ENCODE measurements at regions not wholly inside any gene's neighbourhood (a gene's known extent, or its start where the extent isn't known, plus 50 kb on each side); places are given as distances from the start of the nearest gene placed in this dataset.

- 76 to 95% methylated on average over 4 of the region's 4 CpGs for WGBS, 2 donors
- intact Hi-C loops (cut with DNase I; ENCODE audit: low total_unique reads) = no loop called here
- no peak for TF ChIP-seq POLR2A (IDR thresholded peaks at IDR 0.05)
- TF ChIP-seq, protein P1, sequence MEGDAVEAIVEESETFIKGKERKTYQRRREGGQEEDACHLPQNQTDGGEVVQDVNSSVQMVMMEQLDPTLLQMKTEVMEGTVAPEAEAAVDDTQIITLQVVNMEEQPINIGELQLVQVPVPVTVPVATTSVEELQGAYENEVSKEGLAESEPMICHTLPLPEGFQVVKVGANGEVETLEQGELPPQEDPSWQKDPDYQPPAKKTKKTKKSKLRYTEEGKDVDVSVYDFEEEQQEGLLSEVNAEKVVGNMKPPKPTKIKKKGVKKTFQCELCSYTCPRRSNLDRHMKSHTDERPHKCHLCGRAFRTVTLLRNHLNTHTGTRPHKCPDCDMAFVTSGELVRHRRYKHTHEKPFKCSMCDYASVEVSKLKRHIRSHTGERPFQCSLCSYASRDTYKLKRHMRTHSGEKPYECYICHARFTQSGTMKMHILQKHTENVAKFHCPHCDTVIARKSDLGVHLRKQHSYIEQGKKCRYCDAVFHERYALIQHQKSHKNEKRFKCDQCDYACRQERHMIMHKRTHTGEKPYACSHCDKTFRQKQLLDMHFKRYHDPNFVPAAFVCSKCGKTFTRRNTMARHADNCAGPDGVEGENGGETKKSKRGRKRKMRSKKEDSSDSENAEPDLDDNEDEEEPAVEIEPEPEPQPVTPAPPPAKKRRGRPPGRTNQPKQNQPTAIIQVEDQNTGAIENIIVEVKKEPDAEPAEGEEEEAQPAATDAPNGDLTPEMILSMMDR (IDR thresholded peaks at IDR 0.05) = no peak
- no peak for DNase-seq (ENCODE audit: low spot score in 2 of 2)
- H3K4me3 ChIP-seq (ENCODE audit: low read depth, poor library complexity, severe bottlenecking) = no peak overlapping the region
These were observed 136.7 kb upstream of the PPARGC1A start for GRCh38 chr4:24026596-24026995.

GRCh38 chr4:24024605-24025004, 134.8 kb upstream of the PPARGC1A start:
- WGBS, 2 donors = 87 to 89% methylated on average over 4 of the region's 4 CpGs

DNA sequence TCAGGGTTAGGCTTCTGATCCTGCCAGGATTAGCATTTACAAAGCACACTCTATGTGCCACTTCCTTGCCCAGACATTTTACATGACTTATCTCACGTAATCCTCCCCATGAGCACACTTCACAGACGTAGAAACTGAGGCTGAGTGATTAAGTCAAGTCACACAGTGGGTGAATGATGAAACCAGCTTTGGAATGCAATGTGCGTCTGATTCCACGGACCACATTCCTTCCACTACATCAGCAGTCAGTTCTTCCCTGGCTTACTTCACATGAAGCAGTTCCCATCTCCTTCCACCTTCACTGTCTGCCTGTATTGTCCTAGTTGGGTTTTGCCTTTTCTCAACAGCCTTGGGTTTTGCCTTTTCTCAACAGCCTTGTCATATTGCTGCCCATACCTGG, 134.3 kb upstream of the PPARGC1A start:
- TF ChIP-seq POLR2A (IDR thresholded peaks at IDR 0.05) = no peak
- TF ChIP-seq, protein P1 (IDR thresholded peaks at IDR 0.05) = no peak
- intact Hi-C loops (cut with DNase I; ENCODE audit: low total_unique reads) = no loop called here
- H3K4me3 ChIP-seq (ENCODE audit: low read depth, poor library complexity, severe bottlenecking) = no peak overlapping the region
- WGBS, 2 donors = 64 to 74% methylated on average over 4 of the region's 4 CpGs
- no peak for DNase-seq (ENCODE audit: low spot score in 2 of 2)

More at GRCh38 chr4:24024605-24025004, 134.8 kb upstream of the PPARGC1A start:
- TF ChIP-seq, protein P1 (IDR thresholded peaks at IDR 0.05) = no peak
- TF ChIP-seq POLR2A (IDR thresholded peaks at IDR 0.05) = no peak
- DNase-seq (ENCODE audit: low spot score in 2 of 2) = no peak
- H3K4me3 ChIP-seq (ENCODE audit: low read depth, poor library complexity, severe bottlenecking) = no peak overlapping the region
- intact Hi-C loops (cut with DNase I; ENCODE audit: low total_unique reads) = no loop called here

- TF ChIP-seq, protein P1 (IDR thresholded peaks at IDR 0.05) = no peak
- no peak for TF ChIP-seq POLR2A (IDR thresholded peaks at IDR 0.05)
- no peak for DNase-seq (ENCODE audit: low spot score in 2 of 2)
- 81 to 82% methylated on average over 1 of the region's 1 CpG for WGBS, 2 donors
- intact Hi-C loops (cut with DNase I; ENCODE audit: low total_unique reads) = no loop called here
- H3K4me3 ChIP-seq (ENCODE audit: low read depth, poor library complexity, severe bottlenecking) = no peak overlapping the region
These were observed 125.9 kb upstream of the PPARGC1A start for GRCh38 chr4:24015782-24016181.

DNA sequence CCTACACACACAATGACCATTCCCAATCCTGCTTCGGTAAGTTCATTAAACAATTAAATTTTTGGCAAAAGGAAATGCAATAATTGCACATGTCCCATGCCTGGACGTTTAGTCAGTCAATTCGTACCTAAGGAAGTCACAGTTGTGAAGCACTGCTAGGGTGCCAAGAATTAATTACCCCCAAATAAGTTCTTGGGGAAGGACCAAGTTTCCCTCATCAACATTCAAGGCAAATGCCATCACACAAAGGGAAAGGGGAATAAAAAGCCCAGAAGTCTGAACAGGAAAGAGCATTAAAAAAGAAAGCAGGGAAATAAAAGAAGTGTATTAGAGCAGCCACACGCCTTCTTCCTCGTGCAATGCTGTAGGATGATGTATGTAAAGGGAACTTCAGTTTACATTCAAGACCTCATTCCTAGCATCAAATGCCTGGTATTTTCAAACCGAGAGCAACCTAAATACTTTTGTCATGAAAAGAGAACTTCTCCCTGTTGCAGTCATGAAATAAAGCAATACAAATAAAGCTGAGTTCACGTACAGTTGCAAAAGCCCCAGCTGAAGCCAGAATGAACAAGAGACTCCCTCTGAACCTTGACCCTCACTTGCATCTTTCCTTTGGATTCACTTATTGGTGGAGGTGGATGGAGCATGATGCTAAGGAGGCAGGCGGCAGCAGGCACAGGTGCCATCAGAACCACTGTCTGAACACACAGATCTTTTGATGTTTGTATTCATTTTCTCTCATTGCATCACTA, 124.0 kb upstream of the PPARGC1A start:
- no peak overlapping the region for H3K4me3 ChIP-seq (ENCODE audit: low read depth, poor library complexity, severe bottlenecking)
- TF ChIP-seq, protein P1 (IDR thresholded peaks at IDR 0.05) = no peak
- TF ChIP-seq POLR2A (IDR thresholded peaks at IDR 0.05) = no peak
- intact Hi-C loops (cut with DNase I; ENCODE audit: low total_unique reads) = no loop called here
- WGBS, 2 donors = 61 to 65% methylated on average over 8 of the region's 8 CpGs
- DNase-seq (ENCODE audit: low spot score in 2 of 2) = no peak

GRCh38 chr4:24010994-24011393, 121.1 kb upstream of the PPARGC1A start:
- DNase-seq (ENCODE audit: low spot score in 2 of 2) = no peak
- no peak overlapping the region for H3K4me3 ChIP-seq (ENCODE audit: low read depth, poor library complexity, severe bottlenecking)
- TF ChIP-seq POLR2A (IDR thresholded peaks at IDR 0.05) = no peak
- TF ChIP-seq, protein P1 (IDR thresholded peaks at IDR 0.05) = no peak
- intact Hi-C loops (cut with DNase I; ENCODE audit: low total_unique reads) = no loop called here
- 82 to 83% methylated on average over 1 of the region's 1 CpG for WGBS, 2 donors
